DOHH2 (cell line): ENCODE measurements at regions not wholly inside any gene's neighbourhood (a gene's known extent, or its start where the extent isn't known, plus 50 kb on each side); places are given as distances from the start of the nearest gene placed in this dataset.

ENCODE experiments used
- H3F3A ChIP-seq: fragments of 200-600 bp; sonication (generic), shearing (Covaris generic); 2 replicates; pipeline ENCODE4 v1.6.0; 2016; ENCODE audit warnings: antibody characterized with exemption, mild to moderate bottlenecking; ENCODE audit not compliant: control insufficient read depth, insufficient read depth
- H3K27ac ChIP-seq: fragments of 200-600 bp; sonication (generic); 2 replicates; pipeline ENCODE4 v1.5.1; 2014; ENCODE audit warnings: low read depth, mild to moderate bottlenecking, low read length, moderate library complexity
- H3K27me3 ChIP-seq: fragments of 200-600 bp; sonication (generic); 2 replicates; pipeline ENCODE4 v1.6.1; 2014; ENCODE audit warnings: mild to moderate bottlenecking, low read length, mixed read lengths; ENCODE audit not compliant: control insufficient read depth
- H3K36me3 ChIP-seq: fragments of 200-600 bp; sonication (generic); 2 replicates; pipeline ENCODE4 v1.6.1; 2014; ENCODE audit warnings: mild to moderate bottlenecking, low read length, moderate library complexity, mixed read lengths; ENCODE audit not compliant: control insufficient read depth
- H3K4me1 ChIP-seq: fragments of 200-600 bp; sonication (generic); 2 replicates; pipeline ENCODE4 v1.6.1; 2014; ENCODE audit warnings: mild to moderate bottlenecking, low read length, mixed read lengths; ENCODE audit not compliant: control insufficient read depth
- H3K4me2 ChIP-seq: fragments of 200-600 bp; sonication (generic); 2 replicates; pipeline ENCODE4 v1.6.0; 2014; ENCODE audit warnings: mild to moderate bottlenecking, low read length, moderate library complexity
- H3K4me3 ChIP-seq: fragments of 200-600 bp; sonication (generic); 2 replicates; pipeline ENCODE4 v1.5.1; 2014; ENCODE audit warnings: mild to moderate bottlenecking, low read length, mixed read lengths
- H3K79me2 ChIP-seq: fragments of 200-600 bp; sonication (generic); 2 replicates; pipeline ENCODE4 v1.6.1; 2014; ENCODE audit warnings: mild to moderate bottlenecking, low read length, mixed read lengths; ENCODE audit not compliant: control insufficient read depth
- H3K9me2 ChIP-seq: fragments of 200-600 bp; sonication (generic); replicated peaks from 2 replicates; pipeline ENCODE4 v1.6.1; 2014; ENCODE audit warnings: mild to moderate bottlenecking, low read length, mixed read lengths; ENCODE audit not compliant: control insufficient read depth
- H3K9me3 ChIP-seq: fragments of 200-600 bp; sonication (generic); 2 replicates; pipeline ENCODE4 v1.6.1; 2014; ENCODE audit warnings: antibody characterized with exemption, low read length, mixed read lengths; ENCODE audit not compliant: control insufficient read depth, insufficient read depth
- H4K20me1 ChIP-seq: fragments of 200-600 bp; sonication (generic); 2 replicates; pipeline ENCODE4 v1.6.0; 2014; ENCODE audit warnings: low read depth, mild to moderate bottlenecking, antibody characterized with exemption, low read length, moderate library complexity; ENCODE audit not compliant: control insufficient read depth, insufficient read depth
- EZH2phosphoT487 ChIP-seq: fragments of 200-600 bp; sonication (generic); IDR thresholded peaks from 2 replicates; pipeline ENCODE4 v1.6.1; 2017; ENCODE audit warnings: borderline replicate concordance, mild to moderate bottlenecking, antibody characterized with exemption, low read length, moderate library complexity, mixed read lengths
- TF ChIP-seq, protein P1 (sequence below): fragments of 200-600 bp; sonication (generic); IDR thresholded peaks from one replicate; pipeline ENCODE4 v1.5.1; 2014; ENCODE audit warnings: antibody characterized with exemption, mild to moderate bottlenecking, low read depth, low read length; ENCODE audit not compliant: poor library complexity, severe bottlenecking

DNA sequence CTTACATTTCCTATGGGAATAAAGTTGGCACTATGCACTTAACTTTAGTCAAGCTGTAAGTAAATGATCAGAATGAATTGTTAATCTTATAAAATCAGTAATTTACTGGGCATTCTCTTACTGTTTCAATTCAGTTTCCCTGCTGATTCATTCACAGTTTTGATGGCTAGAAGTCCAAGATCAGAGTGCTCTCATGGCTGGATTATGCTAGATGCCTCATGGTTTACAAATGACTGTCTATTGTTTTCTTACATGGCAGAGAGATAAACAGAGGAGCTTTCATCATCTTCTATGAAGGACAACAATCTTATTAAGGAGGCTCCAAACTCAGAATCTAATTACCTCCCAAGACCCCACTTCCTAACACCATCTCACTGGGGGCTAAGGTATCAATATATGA lies 135.1 kb upstream of the CARD18 start:
- H3K79me2 ChIP-seq, result no peaks in the 10 kb centered on the region
- no peaks in the 10 kb centered on the region for H3F3A ChIP-seq
- no peak overlapping the region for H3K4me2 ChIP-seq
- no peak overlapping the region for H3K4me3 ChIP-seq
- no peak overlapping the region for H3K27ac ChIP-seq
- TF ChIP-seq EZH2phosphoT487, result no peak
- TF ChIP-seq, protein P1, sequence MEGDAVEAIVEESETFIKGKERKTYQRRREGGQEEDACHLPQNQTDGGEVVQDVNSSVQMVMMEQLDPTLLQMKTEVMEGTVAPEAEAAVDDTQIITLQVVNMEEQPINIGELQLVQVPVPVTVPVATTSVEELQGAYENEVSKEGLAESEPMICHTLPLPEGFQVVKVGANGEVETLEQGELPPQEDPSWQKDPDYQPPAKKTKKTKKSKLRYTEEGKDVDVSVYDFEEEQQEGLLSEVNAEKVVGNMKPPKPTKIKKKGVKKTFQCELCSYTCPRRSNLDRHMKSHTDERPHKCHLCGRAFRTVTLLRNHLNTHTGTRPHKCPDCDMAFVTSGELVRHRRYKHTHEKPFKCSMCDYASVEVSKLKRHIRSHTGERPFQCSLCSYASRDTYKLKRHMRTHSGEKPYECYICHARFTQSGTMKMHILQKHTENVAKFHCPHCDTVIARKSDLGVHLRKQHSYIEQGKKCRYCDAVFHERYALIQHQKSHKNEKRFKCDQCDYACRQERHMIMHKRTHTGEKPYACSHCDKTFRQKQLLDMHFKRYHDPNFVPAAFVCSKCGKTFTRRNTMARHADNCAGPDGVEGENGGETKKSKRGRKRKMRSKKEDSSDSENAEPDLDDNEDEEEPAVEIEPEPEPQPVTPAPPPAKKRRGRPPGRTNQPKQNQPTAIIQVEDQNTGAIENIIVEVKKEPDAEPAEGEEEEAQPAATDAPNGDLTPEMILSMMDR, result no peak
- H4K20me1 ChIP-seq, result no peaks in the 10 kb centered on the region
- no peaks in the 10 kb centered on the region for H3K9me3 ChIP-seq
- no peaks in the 10 kb centered on the region for H3K9me2 ChIP-seq
- H3K36me3 ChIP-seq, result no peaks in the 10 kb centered on the region
- H3K27me3 ChIP-seq, result no peaks in the 10 kb centered on the region
- no peaks in the 10 kb centered on the region for H3K4me1 ChIP-seq

GRCh38 chr11:105273660-105274280 lies 134.2 kb upstream of the CARD18 start:
- no peak overlapping the region for H3K4me3 ChIP-seq
- H3K36me3 ChIP-seq, result no peaks in the 10 kb centered on the region
- no peaks in the 10 kb centered on the region for H3K4me1 ChIP-seq
- H3K9me2 ChIP-seq, result no peaks in the 10 kb centered on the region
- H3K27me3 ChIP-seq, result no peaks in the 10 kb centered on the region
- H4K20me1 ChIP-seq, result no peaks in the 10 kb centered on the region
- H3F3A ChIP-seq, result no peaks in the 10 kb centered on the region
- H3K79me2 ChIP-seq, result no peaks in the 10 kb centered on the region
- H3K27ac ChIP-seq, result no peak overlapping the region
- H3K4me2 ChIP-seq, result no peak overlapping the region
- TF ChIP-seq EZH2phosphoT487, result no peak
- TF ChIP-seq, protein P1, result no peak
- H3K9me3 ChIP-seq, result no peaks in the 10 kb centered on the region

DNA sequence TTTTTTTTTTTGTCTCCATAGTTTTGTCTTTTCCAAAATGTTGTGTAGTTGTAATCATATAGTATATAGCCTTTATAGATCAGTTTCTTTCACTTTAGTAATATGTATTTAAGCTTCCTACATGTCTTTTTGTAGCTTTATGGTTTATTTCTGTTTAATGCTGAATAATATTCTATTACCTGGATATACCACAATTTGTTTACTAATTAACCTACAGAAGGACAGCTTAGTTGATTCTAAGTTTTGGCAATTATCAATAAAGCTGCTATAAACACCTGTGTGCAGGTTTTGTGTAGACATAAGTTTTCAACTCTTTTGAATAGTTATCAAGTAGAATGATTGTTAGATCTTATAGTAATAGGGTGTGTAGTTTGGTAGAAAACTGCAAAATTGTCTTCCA lies 130.3 kb upstream of the CARD18 start:
- Histone ChIP-seq H3F3A (no peaks in the 10 kb centered on the region), H3K9me2 (no peaks in the 10 kb centered on the region), H3K4me3 (no peak overlapping the region), H3K27me3 (no peaks in the 10 kb centered on the region), H3K4me2 (no peak overlapping the region), H3K9me3 (no peaks in the 10 kb centered on the region), H3K79me2 (no peaks in the 10 kb centered on the region), H4K20me1 (no peaks in the 10 kb centered on the region), H3K27ac (no peak overlapping the region), H3K36me3 (no peaks in the 10 kb centered on the region), H3K4me1 (no peaks in the 10 kb centered on the region)
- TF ChIP-seq, protein P1, result no peak
- TF ChIP-seq EZH2phosphoT487, result no peak
